GM21576 (cell line): ENCODE measurements at regions not wholly inside any gene's neighbourhood (a gene's known extent, or its start where the extent isn't known, plus 50 kb on each side); places are given as distances from the start of the nearest gene placed in this dataset.
"Not testable (repeated sequence)": the region's sequence is repeated elsewhere in the genome, so short reads cannot be mapped to it uniquely, and the experiment has no call there.

ENCODE experiments used
- ATAC-seq: cut with Tn5 transposase; IDR thresholded peaks from one replicate; pipeline ENCODE4 v1.9.1; 2021; ENCODE audit warnings: mild to moderate bottlenecking, moderate library complexity; ENCODE audit not compliant: unreplicated experiment

DNA sequence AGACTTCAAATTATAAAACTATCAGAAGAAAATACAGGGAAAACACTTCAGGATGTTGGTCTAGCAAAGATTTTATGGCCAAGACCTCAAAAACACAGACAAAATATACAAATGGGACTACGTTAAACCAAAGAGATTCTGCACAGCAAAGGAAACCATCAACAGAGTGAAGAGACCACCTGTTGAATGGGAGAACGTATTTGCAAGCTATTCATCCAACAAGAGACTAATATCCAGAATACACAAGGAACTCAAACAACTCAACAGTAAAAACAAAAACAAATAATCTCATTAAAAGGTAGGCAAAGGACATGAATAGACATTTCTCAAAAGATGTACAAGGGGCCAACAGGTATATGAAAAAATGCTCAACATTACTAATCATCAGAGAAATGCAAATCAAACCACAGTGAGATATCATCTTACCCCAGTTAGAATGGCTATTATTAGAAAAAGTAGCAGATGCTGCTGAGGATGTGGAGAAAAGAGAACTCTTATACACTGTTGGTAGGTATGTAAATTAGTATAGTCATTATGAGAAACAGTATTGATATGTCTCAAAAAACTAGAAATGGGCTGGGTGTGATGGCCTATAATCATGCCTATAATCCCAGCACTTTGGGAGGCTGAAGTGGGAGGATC is 112.6 kb downstream of the LRIG2 start:
- peak; percentile 97 for ATAC-seq

DNA sequence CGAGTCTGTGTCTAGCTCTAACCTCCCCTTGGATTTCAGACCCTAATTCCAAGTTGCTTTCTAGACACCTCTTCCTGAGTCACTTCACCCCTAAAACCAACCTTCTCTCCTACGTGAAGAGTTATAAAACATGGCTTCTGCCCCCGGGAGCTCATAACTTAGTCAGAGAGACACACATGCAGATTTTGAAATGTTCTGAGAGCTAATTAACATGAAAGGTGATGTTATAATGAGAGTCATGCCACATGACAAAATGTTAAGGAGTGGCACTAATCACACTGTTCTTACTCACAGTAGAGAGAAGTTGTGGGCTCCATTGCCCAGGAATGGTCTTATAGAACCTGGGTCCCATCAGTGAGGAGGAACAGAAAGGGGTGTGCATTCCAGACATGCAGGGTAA is 117.1 kb downstream of the LRIG2 start:
- no peak for ATAC-seq

DNA sequence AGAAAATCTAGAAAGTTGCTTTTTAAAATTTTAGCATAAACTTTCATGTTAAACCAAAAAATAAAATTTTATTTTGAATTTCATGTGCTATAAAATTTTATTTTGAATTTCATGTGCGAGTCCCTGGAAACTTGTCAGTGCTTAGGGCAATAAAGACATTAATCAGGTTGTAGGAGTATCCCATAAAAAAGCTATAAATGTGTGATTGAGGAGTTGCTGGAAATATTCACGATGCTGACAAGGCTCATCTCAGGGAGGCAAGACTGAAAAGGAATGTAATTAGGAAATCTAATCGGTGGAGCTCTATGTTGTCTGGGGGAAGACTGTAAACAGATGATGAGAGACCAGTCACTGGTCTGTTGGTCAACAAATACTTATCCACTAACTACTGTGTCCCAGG is 117.9 kb downstream of the LRIG2 start:
- ATAC-seq = no peak

DNA sequence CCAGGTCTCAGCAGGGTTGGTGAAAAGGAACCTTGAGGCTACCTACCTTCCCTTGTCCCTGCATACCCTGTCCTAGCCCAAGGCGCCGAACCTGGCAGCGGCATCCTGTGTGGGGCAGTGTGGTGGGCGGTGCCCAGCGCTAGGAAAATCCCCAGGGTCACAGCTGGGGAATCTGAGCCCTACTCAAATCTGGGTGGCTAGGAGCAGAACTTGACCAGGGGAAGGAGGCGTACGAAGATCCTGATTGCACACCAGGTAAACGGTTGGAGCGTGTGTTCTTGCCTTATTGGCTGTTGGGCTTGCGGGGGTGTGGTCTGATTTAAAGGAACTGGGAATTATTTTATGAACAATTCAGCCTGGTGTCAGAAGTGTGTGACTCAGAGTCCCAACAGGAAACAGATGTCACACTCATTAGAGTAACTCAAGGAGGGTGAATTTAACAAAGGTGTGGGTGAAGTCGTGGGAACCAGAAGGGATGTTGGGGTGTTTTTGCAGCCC is 118.6 kb downstream of the LRIG2 start:
- ATAC-seq = peak; percentile 58

DNA sequence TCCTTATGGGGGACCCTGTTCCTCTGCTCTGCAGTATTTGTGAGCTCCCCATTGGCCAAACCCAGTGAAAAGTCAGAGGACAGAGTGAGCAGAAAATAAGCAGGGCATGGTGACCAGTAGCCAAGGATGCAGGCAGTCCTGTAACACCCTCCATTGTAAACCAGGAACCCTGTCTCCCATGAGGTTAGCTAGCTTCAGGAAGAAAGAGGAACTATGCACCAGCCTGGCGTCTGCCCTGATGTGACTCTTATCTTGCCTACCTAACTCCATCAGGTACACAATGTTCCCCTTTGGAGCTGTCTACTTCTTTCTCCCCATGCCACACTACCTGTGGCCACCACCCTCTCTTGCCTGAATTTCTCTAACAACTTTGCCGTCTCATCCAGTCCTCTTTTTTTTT is 119.2 kb downstream of the LRIG2 start:
- ATAC-seq = peak; percentile 25

DNA sequence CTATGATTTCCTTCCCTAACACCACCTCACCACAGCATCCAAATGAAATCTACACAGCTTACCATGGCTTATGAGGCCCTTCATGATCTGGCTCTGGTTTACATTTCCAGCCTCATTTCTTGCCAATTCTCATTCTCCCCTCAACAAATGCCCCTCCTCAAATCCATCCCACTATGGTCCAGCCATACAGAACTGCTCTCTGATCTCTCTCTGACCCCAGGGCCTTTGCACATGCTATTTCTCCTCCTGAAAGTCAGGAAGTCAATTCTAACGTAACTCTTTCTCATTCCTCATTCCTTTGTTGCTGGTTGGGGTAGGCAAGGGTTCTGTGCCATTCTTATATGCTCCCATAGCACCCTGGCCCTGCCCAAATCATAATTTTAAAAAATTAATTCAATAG is 120.0 kb downstream of the LRIG2 start:
- no peak for ATAC-seq

DNA sequence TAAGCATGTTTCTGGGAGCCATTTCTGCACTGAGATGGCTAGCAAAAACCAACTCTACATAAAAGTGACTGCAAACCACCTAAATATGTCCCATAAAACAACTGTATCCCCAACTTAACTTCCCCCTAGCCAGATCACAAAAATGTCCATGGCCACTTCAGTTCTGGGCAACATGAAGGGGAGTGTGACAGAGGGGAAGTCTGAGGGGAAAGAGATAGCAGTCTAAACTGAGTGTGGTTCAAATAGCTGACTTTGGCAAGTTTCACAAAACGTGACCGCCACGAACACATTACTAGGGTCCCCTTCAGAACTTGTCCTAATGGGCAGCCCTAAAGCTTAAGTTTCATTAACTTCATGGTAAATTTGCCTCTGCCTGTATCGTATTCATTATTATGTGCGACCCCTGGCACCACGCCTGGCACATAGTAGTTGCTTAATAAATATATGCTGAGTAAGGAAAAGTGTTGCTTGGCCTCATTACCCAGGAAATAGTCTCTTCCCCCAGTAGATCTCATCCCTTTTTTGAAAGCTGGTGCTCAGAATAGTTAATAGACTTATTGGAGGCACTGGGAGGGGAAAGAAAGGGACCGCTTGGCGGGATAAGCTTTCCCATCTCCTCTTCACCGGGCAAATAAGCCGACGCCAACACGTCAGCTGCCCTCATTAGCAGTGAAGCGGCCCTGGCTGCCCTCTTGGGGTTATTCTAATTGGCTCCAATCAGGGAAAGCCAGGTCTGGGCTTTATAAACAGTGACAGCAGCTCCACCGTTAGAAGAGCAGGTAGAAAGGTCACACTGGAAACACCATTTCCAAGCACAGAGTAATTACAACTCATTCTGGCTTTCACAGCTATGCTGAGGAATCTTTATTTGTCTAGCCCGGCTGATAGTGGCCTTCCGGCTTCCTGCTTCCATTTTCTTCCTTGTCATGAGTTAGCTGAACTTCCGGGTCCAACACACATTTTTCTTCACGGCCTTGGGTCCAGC is 122.1 kb downstream of the LRIG2 start:
- ATAC-seq = no peak

DNA sequence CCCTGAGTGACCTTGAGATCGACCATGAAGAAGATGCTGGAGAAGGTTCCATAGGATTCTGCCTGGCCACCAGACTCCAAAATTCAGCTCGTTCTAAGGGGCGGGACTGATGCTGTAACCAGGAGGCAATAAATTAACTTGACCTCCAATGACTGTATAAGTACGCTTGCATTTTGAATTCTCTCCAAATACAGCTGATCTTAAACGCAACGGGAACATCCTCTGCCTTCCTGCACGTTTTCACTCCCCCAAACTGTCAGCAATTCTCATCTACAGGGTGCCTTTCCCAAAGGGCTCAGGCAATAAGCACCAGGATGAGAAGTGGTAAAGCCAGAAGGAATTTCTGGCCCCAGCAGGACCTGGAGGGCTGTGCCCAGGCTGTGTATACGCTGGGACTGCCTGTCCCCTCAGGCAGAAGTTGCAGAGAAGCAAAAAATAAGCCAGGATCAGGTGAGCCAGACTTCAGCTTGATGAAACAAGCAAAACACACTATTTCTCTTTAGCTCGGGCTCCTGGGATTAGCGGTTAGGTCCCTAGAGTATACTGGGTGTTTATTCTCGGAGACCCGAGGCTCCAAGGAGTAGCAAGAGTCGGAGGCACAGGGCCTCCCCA is 124.8 kb downstream of the LRIG2 start:
- ATAC-seq = no peak

DNA sequence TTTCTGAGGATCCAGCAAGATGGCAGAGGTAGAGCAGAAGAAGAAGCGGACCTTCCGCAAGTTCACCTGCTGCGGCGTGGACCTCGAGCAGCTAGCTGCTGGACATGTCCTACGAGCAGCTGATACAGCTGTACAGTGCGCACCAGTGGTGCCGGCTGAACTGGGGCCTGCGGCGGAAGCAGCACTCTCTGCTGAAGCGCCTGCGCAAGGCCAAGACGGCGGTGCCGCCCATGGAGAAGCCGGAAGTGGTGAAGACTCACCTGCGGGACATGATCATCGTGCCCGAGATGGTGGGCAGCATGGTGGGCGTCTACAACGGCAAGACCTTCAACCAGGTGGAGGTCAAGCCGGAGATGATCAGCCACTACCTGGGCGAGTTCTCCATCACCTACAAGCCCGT is 125.8 kb downstream of the LRIG2 start:
- ATAC-seq = no peak

DNA sequence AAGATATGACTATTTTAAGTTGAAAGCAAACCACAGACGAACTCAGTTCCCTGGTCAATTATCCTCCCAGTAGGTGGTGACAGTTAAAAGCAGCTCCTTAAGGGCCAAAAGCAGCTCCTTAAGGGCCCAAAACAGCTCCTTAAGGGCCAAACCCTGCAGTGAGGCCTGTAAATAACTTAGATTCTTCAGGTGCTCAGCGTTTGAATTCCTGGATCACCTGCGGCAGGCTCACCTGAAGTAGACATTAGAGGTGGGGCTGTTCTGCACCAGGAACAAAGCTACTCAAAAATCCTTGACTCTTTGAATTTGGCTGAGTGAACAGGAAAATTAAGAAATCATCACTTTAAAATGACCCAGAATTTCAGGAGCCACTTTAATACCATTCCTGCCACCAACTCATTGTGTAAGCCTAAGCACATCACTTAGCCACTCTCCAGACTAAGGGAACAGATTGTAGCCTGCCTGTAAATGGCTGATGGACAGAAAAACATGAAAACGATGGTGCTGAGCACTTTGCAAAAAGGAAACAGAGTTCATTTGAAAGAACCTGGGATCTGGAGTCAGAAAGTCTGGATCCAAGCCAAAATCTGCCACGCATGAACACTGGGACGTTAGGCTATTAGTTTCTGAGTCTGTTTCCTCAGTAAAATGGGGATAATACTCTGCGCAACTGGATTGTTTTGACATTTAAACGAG is 126.9 kb downstream of the LRIG2 start:
- no peak for ATAC-seq

DNA sequence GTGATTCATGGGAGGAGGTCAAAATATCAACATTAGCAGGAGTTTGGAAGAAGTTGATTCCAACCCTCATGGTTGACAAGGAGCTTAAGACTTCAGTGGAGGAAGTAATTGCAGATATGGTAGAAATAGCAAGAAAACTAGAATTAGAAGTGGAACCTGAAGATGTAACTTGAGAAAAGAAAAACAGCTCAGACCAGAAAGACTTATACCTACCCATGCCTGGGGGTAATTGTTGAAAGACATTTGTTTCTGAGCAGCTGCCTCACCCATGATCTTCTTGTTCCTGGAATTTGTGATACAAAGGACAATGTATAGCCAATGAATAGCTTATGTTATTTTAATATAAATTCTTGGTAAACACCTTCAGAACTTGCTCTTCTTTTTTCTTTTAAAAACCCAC is 128.6 kb downstream of the LRIG2 start:
- ATAC-seq = no peak

DNA sequence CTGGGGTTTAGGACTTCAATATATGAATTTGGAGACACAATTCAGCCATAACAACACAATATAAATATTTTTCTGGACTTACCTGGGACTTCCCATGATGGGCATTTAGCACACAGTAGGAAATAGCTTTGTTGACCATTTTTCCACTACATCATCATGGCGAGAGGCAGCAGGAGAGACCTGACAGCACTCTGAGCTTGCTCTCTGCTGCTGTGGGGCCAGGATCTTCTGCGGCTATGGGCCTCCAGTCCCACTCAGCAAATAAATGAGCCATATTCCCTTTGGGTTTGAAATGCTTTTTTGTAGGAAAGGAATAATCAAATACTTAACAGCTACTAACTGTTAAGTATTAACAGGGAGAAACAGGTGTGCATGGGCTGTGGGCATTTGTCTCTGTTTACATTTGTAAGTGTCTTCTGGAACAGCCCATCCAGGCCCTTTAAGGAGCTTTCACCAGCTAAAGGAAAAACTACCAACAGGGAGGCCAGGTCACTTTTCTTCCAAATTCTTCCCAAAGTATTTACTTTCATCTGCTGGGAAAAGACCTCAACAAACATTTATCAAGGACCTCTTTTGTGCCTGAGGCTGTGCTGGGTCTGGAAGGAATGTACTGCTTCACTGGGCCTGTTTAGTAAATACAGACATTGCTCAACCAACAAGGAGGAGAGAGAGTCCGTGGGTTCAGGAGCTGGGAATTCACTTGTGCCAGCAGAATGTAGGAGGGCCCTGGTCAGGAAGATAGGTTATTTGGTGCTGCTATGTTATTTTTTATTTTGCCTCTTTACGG is 133.2 kb downstream of the LRIG2 start:
- ATAC-seq = no peak

DNA sequence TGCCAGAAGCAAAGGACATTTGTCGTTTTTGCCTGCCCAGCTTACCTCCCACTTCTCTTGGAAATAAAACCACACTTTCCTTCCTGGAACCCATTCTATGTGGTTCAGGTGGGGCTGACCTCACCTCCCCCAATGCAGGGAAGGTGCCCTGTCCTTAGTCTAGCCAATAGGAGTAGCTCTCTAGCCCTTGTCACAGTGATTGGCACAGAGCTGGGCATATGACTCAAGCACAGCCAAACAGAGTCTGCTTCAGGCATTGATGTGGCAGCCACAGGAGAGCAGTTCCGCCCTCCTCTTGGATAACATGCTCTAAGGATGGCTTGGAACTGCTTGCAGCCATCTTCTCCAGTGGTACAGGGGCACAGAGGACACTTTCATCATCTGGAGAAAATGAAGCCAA is 134.0 kb downstream of the LRIG2 start:
- ATAC-seq = no peak

DNA sequence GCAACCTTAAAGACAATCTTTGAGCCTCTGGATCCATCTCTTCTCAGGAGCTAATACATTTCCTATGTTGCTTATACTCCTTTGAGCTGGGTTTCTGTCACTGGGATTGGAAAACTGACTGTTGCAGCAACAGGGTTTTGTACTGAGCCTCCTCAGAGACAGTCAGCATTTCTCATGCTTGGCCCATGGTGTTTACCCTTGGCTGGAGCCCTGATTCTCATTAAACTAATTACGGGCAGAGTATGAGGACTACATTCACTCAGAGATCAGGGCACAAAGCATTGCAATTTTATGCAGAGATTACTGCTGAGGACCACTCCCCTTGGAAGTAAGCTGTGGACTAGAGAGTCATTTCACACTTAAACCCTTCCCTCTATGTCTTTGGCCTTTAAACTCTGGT is 134.5 kb downstream of the LRIG2 start:
- ATAC-seq = no peak

DNA sequence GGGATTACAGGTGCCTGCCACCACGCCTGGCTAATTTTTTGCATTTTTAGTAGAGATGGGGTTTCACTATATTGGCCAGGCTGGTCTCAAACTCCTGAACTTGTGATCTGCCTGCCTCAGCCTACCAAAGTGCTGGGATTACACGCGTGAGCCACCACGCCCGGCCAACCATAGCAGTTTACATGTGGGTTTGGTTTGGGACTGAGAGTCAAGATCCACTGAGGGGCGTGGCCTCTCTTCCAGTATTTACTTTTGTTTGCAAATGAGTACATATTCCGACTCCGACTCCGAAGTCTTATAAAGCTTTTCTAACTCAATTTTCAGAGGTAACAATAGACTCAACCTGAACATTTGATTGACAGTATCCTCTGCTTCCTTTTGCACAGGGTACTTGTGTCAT is 135.4 kb downstream of the LRIG2 start:
- ATAC-seq = not testable (repeated sequence)

DNA sequence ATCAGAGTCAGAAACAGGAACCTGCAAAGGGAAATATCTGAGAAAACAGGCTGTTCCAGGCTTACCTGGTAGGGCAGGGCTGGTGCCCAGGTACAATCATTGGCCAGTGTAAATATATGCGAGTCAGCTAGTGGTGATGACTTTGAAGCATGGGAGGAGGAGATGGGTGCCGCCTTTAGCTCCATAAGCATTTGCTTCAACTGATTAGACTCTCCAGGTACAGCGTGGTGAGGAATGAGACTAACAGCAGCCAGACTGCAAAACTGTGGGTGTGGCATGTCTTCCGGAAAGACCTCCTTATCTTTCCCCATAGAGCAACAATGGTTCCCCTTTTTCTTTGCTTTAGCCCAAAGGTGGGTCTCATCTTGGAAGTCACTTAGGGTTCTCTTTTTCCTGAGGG is 137.2 kb downstream of the LRIG2 start:
- no peak for ATAC-seq

DNA sequence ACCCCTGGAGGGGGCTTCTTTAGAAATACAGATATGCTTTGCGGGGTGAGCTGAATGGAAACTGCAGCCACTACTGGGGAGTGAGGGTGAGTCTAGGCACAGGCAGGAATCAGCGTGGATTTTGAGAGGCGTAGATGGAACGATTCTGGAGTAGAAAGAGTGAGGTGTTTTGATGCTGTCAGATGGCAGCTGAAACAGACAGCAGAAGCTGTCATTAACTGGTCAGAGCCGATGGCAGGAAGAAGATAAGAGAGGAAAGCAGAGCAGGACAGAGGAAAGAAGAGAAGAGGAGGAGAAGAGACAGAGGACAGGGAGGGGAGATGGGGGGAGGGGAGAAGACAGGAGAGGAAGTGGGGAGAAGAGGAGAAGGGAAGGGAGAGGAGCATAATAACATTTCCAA is 138.5 kb downstream of the LRIG2 start:
- ATAC-seq = no peak

DNA sequence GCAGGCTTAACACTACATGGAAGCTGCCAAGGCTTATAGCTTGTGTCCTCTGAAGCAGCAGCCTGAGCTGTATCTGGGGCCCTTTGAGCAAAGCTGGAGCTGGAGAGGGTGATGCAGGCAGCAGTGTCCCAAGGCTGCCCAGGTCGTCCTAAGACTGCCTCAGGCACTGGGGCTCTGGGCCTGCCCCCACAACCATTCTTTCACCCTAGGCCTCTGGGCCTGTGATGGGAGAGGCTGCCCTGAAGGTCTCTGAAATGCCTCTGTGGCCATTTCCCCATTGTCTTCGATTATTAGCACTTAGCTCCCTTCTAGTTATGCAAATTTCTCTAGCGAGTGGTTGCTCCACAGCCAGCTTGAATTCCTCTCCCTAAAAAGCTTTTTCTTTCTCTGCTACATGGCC is 142.0 kb downstream of the LRIG2 start:
- ATAC-seq = no peak

DNA sequence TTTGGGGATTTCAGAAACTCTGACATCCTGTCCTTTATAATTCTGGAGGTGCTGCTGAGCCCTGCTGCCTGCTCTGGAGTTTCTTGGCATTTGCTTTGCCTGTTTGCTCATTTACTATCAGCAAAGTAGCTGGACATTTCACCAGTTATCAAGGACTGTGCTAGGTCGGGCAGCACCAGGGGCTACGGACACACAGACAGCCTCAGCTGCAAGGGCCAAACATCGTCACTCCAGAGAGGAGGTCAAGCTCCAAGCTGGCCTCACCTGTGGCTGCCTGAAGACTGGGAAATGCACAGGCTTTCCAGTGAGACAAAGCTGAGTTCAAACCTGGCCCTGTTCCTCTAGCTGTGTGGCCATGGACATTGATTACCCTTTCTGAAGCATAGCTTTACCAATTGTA is 143.7 kb downstream of the LRIG2 start:
- ATAC-seq = no peak

DNA sequence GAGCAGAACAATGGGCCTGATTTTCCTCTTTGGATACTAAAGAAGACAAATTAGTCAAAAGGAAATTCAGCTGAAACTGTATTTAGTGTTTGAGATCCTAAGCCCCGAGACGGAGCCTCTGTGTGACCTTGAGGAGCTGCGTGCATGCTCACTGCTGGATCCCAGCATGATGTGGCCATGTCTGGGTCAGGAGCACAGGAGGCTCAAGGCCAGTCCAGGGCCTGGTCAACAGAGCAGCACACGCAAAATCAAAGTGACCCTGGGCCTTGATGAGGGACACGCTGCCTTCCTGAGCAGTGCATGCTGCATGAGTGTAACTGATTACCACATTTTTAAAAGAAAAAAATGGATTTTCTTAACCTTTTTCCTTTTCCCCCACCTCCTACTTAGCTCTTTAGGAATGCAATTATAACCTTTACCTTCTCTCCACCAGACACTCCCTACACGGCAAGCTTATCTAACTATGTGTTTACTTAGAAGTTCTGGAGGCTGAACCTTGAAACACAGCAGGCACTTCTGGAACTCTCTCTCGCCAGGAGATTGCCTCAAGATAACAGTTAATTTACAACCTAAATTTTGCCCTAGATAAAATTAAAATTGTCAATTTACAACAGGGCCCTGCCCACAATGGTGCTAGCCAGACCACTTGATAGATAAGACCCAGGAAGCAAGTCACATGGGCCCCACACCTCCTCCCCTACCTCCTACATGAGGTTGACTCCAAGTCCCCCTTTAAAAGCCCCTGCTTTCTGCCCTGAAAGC is 144.6 kb downstream of the LRIG2 start:
- no peak for ATAC-seq
